ENCODE measurements at regions not wholly inside any gene's neighbourhood (a gene's known extent, or its start where the extent isn't known, plus 50 kb on each side); places are given as distances from the start of the nearest gene placed in this dataset.

GRCh38 chr10:81071087-81071796, 533.5 kb downstream of the SH2D4B start:
- H3K4me3 ChIP-seq = no peak overlapping the region
- no peaks in the 10 kb centered on the region for H3K4me1 ChIP-seq
- TF ChIP-seq POLR2A (IDR thresholded peaks at IDR 0.05) = no peak
- no peak for TF ChIP-seq CTCF (IDR thresholded peaks at IDR 0.05)
- H3K27me3 ChIP-seq = no peaks in the 10 kb centered on the region
- H3K36me3 ChIP-seq = no peaks in the 10 kb centered on the region
- intact Hi-C loops (cut with DNase I; ENCODE audit: low total_unique reads) = no loop called here
- H3K27ac ChIP-seq = no peak overlapping the region
- H3K9me3 ChIP-seq = no peaks in the 10 kb centered on the region
- no peak for DNase-seq

GRCh38 chr10:81073155-81073554, 535.5 kb downstream of the SH2D4B start:
- TF ChIP-seq POLR2A (IDR thresholded peaks at IDR 0.05) (no peak), CTCF (IDR thresholded peaks at IDR 0.05) (no peak)
- Histone ChIP-seq H3K4me1 (no peaks in the 10 kb centered on the region), H3K36me3 (no peaks in the 10 kb centered on the region), H3K27ac (no peak overlapping the region), H3K27me3 (no peaks in the 10 kb centered on the region), H3K4me3 (no peak overlapping the region), H3K9me3 (no peaks in the 10 kb centered on the region)
- intact Hi-C loops (cut with DNase I; ENCODE audit: low total_unique reads) = no loop called here
- no peak for DNase-seq

GRCh38 chr10:81081887-81082620, 544.4 kb downstream of the SH2D4B start:
- H3K36me3 ChIP-seq = no peaks in the 10 kb centered on the region
- no peak overlapping the region for H3K27ac ChIP-seq
- no peak overlapping the region for H3K4me3 ChIP-seq
- no peaks in the 10 kb centered on the region for H3K4me1 ChIP-seq
- H3K27me3 ChIP-seq = no peaks in the 10 kb centered on the region
- no peaks in the 10 kb centered on the region for H3K9me3 ChIP-seq
- intact Hi-C loops (cut with DNase I; ENCODE audit: low total_unique reads) = no loop called here
- no peak for DNase-seq
- no peak for TF ChIP-seq POLR2A (IDR thresholded peaks at IDR 0.05)
- no peak for TF ChIP-seq CTCF (IDR thresholded peaks at IDR 0.05)

GRCh38 chr10:81082621-81083376, 545.1 kb downstream of the SH2D4B start:
- H3K36me3 ChIP-seq = no peaks in the 10 kb centered on the region
- no peak for DNase-seq
- no peaks in the 10 kb centered on the region for H3K27me3 ChIP-seq
- no peaks in the 10 kb centered on the region for H3K4me1 ChIP-seq
- intact Hi-C loops (cut with DNase I; ENCODE audit: low total_unique reads) = no loop called here
- H3K4me3 ChIP-seq = no peak overlapping the region
- H3K9me3 ChIP-seq = no peaks in the 10 kb centered on the region
- no peak overlapping the region for H3K27ac ChIP-seq
- TF ChIP-seq CTCF (IDR thresholded peaks at IDR 0.05) (no peak), POLR2A (IDR thresholded peaks at IDR 0.05) (no peak)

GRCh38 chr10:81093056-81093455, 555.4 kb downstream of the SH2D4B start:
- no peak overlapping the region for H3K27ac ChIP-seq
- H3K36me3 ChIP-seq = no peaks in the 10 kb centered on the region
- DNase-seq = no peak
- H3K27me3 ChIP-seq = no peaks in the 10 kb centered on the region
- no peaks in the 10 kb centered on the region for H3K9me3 ChIP-seq
- H3K4me1 ChIP-seq = no peaks in the 10 kb centered on the region
- H3K4me3 ChIP-seq = no peak overlapping the region
- intact Hi-C loops (cut with DNase I; ENCODE audit: low total_unique reads) = no loop called here
- TF ChIP-seq POLR2A (IDR thresholded peaks at IDR 0.05) (no peak), CTCF (IDR thresholded peaks at IDR 0.05) (no peak)

Measured in uterus (tissue), 3 donors.